PC-9 (cell line): ENCODE measurements at regions not wholly inside any gene's neighbourhood (a gene's known extent, or its start where the extent isn't known, plus 50 kb on each side); places are given as distances from the start of the nearest gene placed in this dataset.

Source experiments
- BruUV-seq: library from RNA; stranded (reverse); fragments of 400-500 nt; replicated peaks from 2 replicates; lab custom pipeline; 2021; lab: Mats Ljungman, UMichigan
- CTCF ChIA-PET: fragments of 300-600 bp; sonication (Branson Sonifier 250); formaldehyde crosslinking; loops from one replicate; lab custom pipeline; 2022; ENCODE audit warnings: antibody characterized with exemption; lab: Charles Lee
- POLR2A ChIA-PET: fragments of 300-600 bp; sonication (Branson Sonifier 250); formaldehyde crosslinking; loops from one replicate; lab custom pipeline; 2022; ENCODE audit warnings: antibody characterized with exemption; ENCODE audit not compliant: unreplicated experiment; lab: Charles Lee
- DNase-seq, 2 experiments: peaks; one replicate each; pipeline versions ENCODE4 v3.0.0 to v3.0.0-alpha.2; 2015 to 2022; ENCODE audit warnings: mixed read lengths in 1 of 2
- H2AFZ ChIP-seq: fragments of 200-600 bp; sonication (generic); 2 replicates; pipeline ENCODE4 v1.8.1; 2017; ENCODE audit warnings: antibody characterized with exemption
- H3F3A ChIP-seq: fragments of 200-600 bp; sonication (generic); 2 replicates; pipeline ENCODE4 v1.8.1; 2017; ENCODE audit warnings: antibody characterized with exemption, mild to moderate bottlenecking, low read depth; ENCODE audit not compliant: insufficient read depth
- H3K27ac ChIP-seq: fragments of 200-600 bp; sonication (generic); 2 replicates; pipeline ENCODE4 v1.6.1; 2016; ENCODE audit warnings: mixed run types
- H3K27me3 ChIP-seq: fragments of 200-600 bp; sonication (generic); 2 replicates; pipeline ENCODE4 v1.6.1; 2016; ENCODE audit warnings: low read depth, mixed run types; ENCODE audit not compliant: insufficient read depth
- H3K36me3 ChIP-seq: fragments of 200-600 bp; sonication (generic); 2 replicates; pipeline ENCODE4 v1.6.1; 2016; ENCODE audit warnings: low read depth, mixed run types
- H3K4me1 ChIP-seq: fragments of 200-600 bp; sonication (generic); replicated peaks from 2 replicates; pipeline ENCODE4 v1.6.1; 2016; ENCODE audit warnings: mixed run types; ENCODE audit not compliant: insufficient read depth
- H3K4me2 ChIP-seq: fragments of 200-600 bp; sonication (generic); 2 replicates; pipeline ENCODE4 v1.6.1; 2017; ENCODE audit warnings: mixed run types
- H3K4me3 ChIP-seq: fragments of 200-600 bp; sonication (generic); 2 replicates; pipeline ENCODE4 v1.6.1; 2016; ENCODE audit warnings: mixed run types
- H3K79me2 ChIP-seq: fragments of 200-600 bp; sonication (generic); 2 replicates; pipeline ENCODE4 v1.6.1; 2017; ENCODE audit warnings: low read depth, mixed run types
- H3K9me2 ChIP-seq: fragments of 200-600 bp; sonication (generic); 2 replicates; pipeline ENCODE4 v1.8.1; 2017; ENCODE audit warnings: mild to moderate bottlenecking; ENCODE audit not compliant: insufficient read depth
- H3K9me3 ChIP-seq: fragments of 200-600 bp; sonication (generic); 2 replicates; pipeline ENCODE4 v1.8.1; 2016; ENCODE audit warnings: low read depth; ENCODE audit not compliant: insufficient read depth
- H4K20me1 ChIP-seq: fragments of 200-600 bp; sonication (generic); 2 replicates; pipeline ENCODE4 v1.8.1; 2017; ENCODE audit not compliant: insufficient read depth
- EZH2 ChIP-seq: fragments of 200-600 bp; sonication (generic); IDR thresholded peaks from 2 replicates; pipeline ENCODE4 v1.8.0; 2017; ENCODE audit warnings: antibody characterized with exemption, low read depth
- intact Hi-C: fragments of 100-400 bp; cut with micrococcal nuclease; formaldehyde crosslinking; loops from one replicate; pipeline ENCODE4 v1.10.0; 2022; ENCODE audit not compliant: unreplicated experiment
- TF ChIP-seq, protein P1 (sequence below): fragments of 200-600 bp; sonication (generic); conservative IDR thresholded peaks from 2 replicates; pipeline ENCODE4 v1.6.1; 2017; ENCODE audit warnings: mixed run types, antibody characterized with exemption, mild to moderate bottlenecking, moderate library complexity

DNA sequence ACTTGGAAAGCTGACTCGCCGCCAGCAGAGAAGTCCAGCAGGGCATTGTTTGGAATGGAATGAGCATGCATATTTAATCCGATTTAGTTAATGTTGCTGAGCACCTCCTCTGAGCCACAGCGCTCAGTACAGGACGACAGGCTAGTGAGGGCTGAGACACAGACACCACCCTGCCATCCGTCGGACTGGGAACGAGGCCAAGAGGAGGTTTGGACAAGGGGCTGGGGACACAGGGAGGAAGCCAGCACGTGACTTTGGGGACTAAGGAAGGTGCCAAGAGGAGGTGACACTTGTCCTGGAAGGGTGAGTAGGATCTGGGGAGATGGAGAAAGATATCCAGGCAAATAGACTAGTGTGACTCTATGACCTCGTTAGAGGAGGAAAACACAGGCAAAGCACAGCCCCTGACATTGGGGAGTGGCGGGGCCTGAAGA, 152.5 kb upstream of the ECI2 start:
- POLR2A ChIA-PET = no interaction called here
- Histone ChIP-seq H2AFZ (no peak overlapping the region), H3K4me2 (no peak overlapping the region), H3K9me2 (no peaks in the 10 kb centered on the region), H3K36me3 (no peaks in the 10 kb centered on the region), H3K27ac (no peak overlapping the region), H4K20me1 (no peaks in the 10 kb centered on the region), H3K4me3 (no peak overlapping the region), H3F3A (no peaks in the 10 kb centered on the region), H3K27me3 (no peaks in the 10 kb centered on the region), H3K4me1 (no peaks in the 10 kb centered on the region), H3K79me2 (no peaks in the 10 kb centered on the region), H3K9me3 (no peaks in the 10 kb centered on the region)
- BruUV-seq = no TSS peak
- CTCF ChIA-PET = no interaction called here
- TF ChIP-seq, protein P1, sequence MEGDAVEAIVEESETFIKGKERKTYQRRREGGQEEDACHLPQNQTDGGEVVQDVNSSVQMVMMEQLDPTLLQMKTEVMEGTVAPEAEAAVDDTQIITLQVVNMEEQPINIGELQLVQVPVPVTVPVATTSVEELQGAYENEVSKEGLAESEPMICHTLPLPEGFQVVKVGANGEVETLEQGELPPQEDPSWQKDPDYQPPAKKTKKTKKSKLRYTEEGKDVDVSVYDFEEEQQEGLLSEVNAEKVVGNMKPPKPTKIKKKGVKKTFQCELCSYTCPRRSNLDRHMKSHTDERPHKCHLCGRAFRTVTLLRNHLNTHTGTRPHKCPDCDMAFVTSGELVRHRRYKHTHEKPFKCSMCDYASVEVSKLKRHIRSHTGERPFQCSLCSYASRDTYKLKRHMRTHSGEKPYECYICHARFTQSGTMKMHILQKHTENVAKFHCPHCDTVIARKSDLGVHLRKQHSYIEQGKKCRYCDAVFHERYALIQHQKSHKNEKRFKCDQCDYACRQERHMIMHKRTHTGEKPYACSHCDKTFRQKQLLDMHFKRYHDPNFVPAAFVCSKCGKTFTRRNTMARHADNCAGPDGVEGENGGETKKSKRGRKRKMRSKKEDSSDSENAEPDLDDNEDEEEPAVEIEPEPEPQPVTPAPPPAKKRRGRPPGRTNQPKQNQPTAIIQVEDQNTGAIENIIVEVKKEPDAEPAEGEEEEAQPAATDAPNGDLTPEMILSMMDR = no peak
- no peak for TF ChIP-seq EZH2
- intact Hi-C loops = loop anchor here (10.0 kb wide), 1 partner anchor 447 kb away; no protein-coding TSS in a partner anchor
- no peak for DNase-seq

DNA sequence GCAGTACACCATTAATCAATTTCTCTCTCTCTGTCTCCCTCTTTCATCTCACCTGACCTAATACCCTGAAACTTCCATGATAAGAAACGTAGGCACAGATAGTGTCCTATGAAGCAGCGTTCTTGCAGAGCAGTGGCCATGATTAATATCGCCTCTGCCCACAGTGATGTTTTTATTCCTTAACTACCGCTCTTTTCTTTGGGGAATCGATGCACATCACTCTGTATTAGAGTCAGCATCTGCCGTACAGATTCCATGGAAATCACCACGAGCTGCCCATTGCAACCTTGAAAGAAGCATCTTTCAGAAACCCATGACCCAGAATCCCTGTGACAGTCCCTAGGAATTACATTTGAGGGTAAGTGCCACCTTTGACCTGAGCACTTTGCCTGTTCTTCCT, 152.0 kb upstream of the ECI2 start:
- no peaks in the 10 kb centered on the region for H3K36me3 ChIP-seq
- CTCF ChIA-PET = no interaction called here

DNA sequence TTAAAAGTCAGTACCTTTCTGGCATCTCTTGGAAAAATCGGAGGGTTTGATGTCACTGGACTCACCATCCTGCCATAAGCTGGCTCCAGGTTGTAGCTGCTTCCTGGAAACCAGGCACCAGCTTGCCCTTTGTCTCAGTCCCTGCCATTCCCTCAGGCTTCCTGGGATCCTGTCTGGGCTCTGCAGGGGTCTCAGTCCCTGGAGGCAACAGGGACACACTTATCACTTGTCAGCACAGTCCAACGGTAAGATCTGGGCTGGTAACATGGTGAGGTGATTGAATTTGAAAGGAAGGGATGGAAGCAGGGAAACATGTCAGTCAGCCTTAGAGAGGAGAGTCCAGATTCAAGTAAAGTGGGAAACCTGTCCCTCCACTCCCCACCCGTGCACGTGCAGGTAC, 147.6 kb upstream of the ECI2 start:
- Histone ChIP-seq H3K4me2 (no peak overlapping the region), H4K20me1 (no peaks in the 10 kb centered on the region), H3F3A (peaks cover 3% of the 10 kb centered on the region; the same call in 1 of the 2 replicates), H3K36me3 (no peaks in the 10 kb centered on the region), H3K4me3 (no peak overlapping the region), H3K27me3 (no peaks in the 10 kb centered on the region), H3K9me3 (no peaks in the 10 kb centered on the region), H3K4me1 (peaks cover 17% of the 10 kb centered on the region), H3K79me2 (no peaks in the 10 kb centered on the region), H2AFZ (no peak overlapping the region), H3K9me2 (no peaks in the 10 kb centered on the region), H3K27ac (no peak overlapping the region)
- intact Hi-C loops = loop anchor here (2.0 to 10.0 kb wide), 2 partner anchors 30 to 452 kb away; no protein-coding TSS in a partner anchor
- DNase-seq = no peak
- TSS peak; percentile 42 for BruUV-seq
- ChIA-PET POLR2A (interaction anchor here (0.5 to 0.6 kb wide), 2 partner anchors 69 to 87 kb away, joined by 5 to 12 read pairs; no protein-coding TSS in a partner anchor), CTCF (interaction anchor here (0.7 kb wide), 1 partner anchor 453 kb away, joined by 6 read pairs; no protein-coding TSS in a partner anchor)
- TF ChIP-seq, protein P1 = no peak
- no peak for TF ChIP-seq EZH2

More for the DNA sequence above, 152.0 kb upstream of the ECI2 start:
- Histone ChIP-seq H3K9me3 (no peaks in the 10 kb centered on the region), H3K9me2 (no peaks in the 10 kb centered on the region), H3K4me2 (no peak overlapping the region), H3K27ac (no peak overlapping the region), H4K20me1 (no peaks in the 10 kb centered on the region), H2AFZ (no peak overlapping the region), H3F3A (no peaks in the 10 kb centered on the region), H3K27me3 (no peaks in the 10 kb centered on the region), H3K4me3 (no peak overlapping the region), H3K4me1 (no peaks in the 10 kb centered on the region), H3K79me2 (no peaks in the 10 kb centered on the region)
- TF ChIP-seq, protein P1 = no peak
- no peak for TF ChIP-seq EZH2
- no TSS peak for BruUV-seq
- intact Hi-C loops = loop anchor here (10.0 kb wide), 1 partner anchor 447 kb away; no protein-coding TSS in a partner anchor
- POLR2A ChIA-PET = no interaction called here
- no peak for DNase-seq
